ENCODE measurements at regions not wholly inside any gene's neighbourhood (a gene's known extent, or its start where the extent isn't known, plus 50 kb on each side); places are given as distances from the start of the nearest gene placed in this dataset.

- peak; percentile 83 for DNase-seq (ENCODE audit: low read depth)
Observed at GRCh38 chr4:156496797-156497196, 474.8 kb downstream of the PDGFC start.

- DNase-seq (ENCODE audit: low read depth): no peak
Observed at GRCh38 chr4:156495836-156496235, 475.8 kb downstream of the PDGFC start.

- DNase-seq (ENCODE audit: low read depth): no peak
Observed at GRCh38 chr4:156495091-156495490, 476.5 kb downstream of the PDGFC start.

- DNase-seq (ENCODE audit: low read depth): no peak
Observed at GRCh38 chr4:156493858-156494257, 477.7 kb downstream of the PDGFC start.

- no peak for DNase-seq (ENCODE audit: low read depth)
Observed at GRCh38 chr4:156487107-156487506, 484.5 kb downstream of the PDGFC start.

GRCh38 chr4:156481845-156482244 is 489.8 kb downstream of the PDGFC start:
- DNase-seq (ENCODE audit: low read depth): no peak

GRCh38 chr4:156477636-156478035 is 494.0 kb downstream of the PDGFC start:
- no peak for DNase-seq (ENCODE audit: low read depth)

GRCh38 chr4:156476359-156476758 is 495.2 kb downstream of the PDGFC start:
- peak; percentile 90 for DNase-seq (ENCODE audit: low read depth)

GRCh38 chr4:156475322-156475721 is 496.3 kb downstream of the PDGFC start:
- DNase-seq (ENCODE audit: low read depth): no peak

- no peak for DNase-seq (ENCODE audit: low read depth)
Observed at GRCh38 chr4:156473151-156473550, 498.4 kb downstream of the PDGFC start.

GRCh38 chr4:156472624-156473023 is 499.0 kb downstream of the PDGFC start:
- DNase-seq (ENCODE audit: low read depth): no peak

GRCh38 chr4:156459584-156459983 is 505.9 kb upstream of the CTSO start:
- no peak for DNase-seq (ENCODE audit: low read depth)

GRCh38 chr4:156456830-156457229 is 503.2 kb upstream of the CTSO start:
- DNase-seq (ENCODE audit: low read depth): no peak

GRCh38 chr4:156443488-156443887 is 489.8 kb upstream of the CTSO start:
- no peak for DNase-seq (ENCODE audit: low read depth)

GRCh38 chr4:156442912-156443311 is 489.2 kb upstream of the CTSO start:
- no peak for DNase-seq (ENCODE audit: low read depth)

GRCh38 chr4:156439576-156440200 is 486.0 kb upstream of the CTSO start:
- no peak for DNase-seq (ENCODE audit: low read depth)

GRCh38 chr4:156437666-156438065 is 484.0 kb upstream of the CTSO start:
- DNase-seq (ENCODE audit: low read depth): no peak

- no peak for DNase-seq (ENCODE audit: low read depth)
Observed at GRCh38 chr4:156422576-156422975, 468.9 kb upstream of the CTSO start.

GRCh38 chr4:156420623-156421022 is 467.0 kb upstream of the CTSO start:
- no peak for DNase-seq (ENCODE audit: low read depth)

GRCh38 chr4:156419080-156419685 is 465.5 kb upstream of the CTSO start:
- DNase-seq (ENCODE audit: low read depth): no peak

- no peak for DNase-seq (ENCODE audit: low read depth)
Observed at GRCh38 chr4:156414406-156414805, 460.7 kb upstream of the CTSO start.

GRCh38 chr4:156413239-156414135 is 459.8 kb upstream of the CTSO start:
- DNase-seq (ENCODE audit: low read depth): no peak

- DNase-seq (ENCODE audit: low read depth): no peak
Observed at GRCh38 chr4:156411531-156411930, 457.9 kb upstream of the CTSO start.
